GM12865 (cell line): ENCODE measurements at regions not wholly inside any gene's neighbourhood (a gene's known extent, or its start where the extent isn't known, plus 50 kb on each side); places are given as distances from the start of the nearest gene placed in this dataset.

ENCODE experiments used
- DNase-seq: peaks from one replicate; pipeline ENCODE4 v3.0.0; 2010; ENCODE audit warnings: low read depth
- H3K4me3 ChIP-seq: 2 replicates; pipeline ENCODE4 v1.5.1; 2011; ENCODE audit warnings: mild to moderate bottlenecking, low read depth, low read length, control low read depth
- TF ChIP-seq, protein P1 (sequence below): IDR thresholded peaks from 2 replicates; pipeline ENCODE4 v1.5.1; 2011; ENCODE audit warnings: low read length, control low read depth, low read depth, inconsistent platforms; ENCODE audit not compliant: insufficient read depth; ENCODE audit errors: missing control alignments

DNA sequence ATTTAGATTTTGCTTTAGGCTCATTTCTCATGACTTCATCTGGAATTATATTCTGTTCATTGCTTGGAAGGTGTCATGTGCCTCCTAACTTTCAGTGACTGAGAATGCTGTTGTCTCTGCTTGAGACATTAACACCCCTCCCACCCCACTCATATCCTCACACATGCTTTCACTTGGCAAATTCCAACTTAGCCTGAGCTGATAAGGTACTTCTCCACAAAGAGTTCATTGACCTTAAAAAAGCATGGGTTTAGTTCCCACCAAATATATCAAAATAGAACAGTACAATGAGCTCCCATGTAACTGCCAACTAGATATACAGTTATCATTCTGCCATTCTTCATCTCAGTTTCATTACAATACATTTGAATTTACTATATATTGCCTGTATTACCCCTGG lies 576.5 kb upstream of the ADGRL2 start:
- no peak for DNase-seq
- TF ChIP-seq, protein P1, sequence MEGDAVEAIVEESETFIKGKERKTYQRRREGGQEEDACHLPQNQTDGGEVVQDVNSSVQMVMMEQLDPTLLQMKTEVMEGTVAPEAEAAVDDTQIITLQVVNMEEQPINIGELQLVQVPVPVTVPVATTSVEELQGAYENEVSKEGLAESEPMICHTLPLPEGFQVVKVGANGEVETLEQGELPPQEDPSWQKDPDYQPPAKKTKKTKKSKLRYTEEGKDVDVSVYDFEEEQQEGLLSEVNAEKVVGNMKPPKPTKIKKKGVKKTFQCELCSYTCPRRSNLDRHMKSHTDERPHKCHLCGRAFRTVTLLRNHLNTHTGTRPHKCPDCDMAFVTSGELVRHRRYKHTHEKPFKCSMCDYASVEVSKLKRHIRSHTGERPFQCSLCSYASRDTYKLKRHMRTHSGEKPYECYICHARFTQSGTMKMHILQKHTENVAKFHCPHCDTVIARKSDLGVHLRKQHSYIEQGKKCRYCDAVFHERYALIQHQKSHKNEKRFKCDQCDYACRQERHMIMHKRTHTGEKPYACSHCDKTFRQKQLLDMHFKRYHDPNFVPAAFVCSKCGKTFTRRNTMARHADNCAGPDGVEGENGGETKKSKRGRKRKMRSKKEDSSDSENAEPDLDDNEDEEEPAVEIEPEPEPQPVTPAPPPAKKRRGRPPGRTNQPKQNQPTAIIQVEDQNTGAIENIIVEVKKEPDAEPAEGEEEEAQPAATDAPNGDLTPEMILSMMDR = no peak
- no peak overlapping the region for H3K4me3 ChIP-seq

DNA sequence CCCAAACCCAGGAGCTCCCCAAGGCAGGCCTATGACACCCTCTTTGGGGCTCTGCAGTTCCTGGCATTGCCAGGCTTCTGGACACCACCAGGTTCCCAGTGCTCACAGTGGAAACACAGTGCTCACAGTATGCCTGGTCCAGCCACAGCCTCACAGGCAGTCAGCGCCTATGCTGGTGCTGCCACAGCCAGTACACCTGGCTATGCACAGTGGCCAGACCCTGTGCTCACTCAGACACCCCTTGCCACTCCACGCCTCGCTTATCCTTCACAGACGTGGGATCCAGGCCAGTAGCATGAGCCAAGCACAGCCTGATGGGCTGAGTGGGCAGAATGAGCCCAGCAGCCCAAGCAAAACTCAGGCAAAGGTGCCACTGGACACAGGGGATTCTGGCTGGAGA lies 579.2 kb upstream of the ADGRL2 start:
- TF ChIP-seq, protein P1 = no peak
- H3K4me3 ChIP-seq = no peak overlapping the region
- DNase-seq = no peak

DNA sequence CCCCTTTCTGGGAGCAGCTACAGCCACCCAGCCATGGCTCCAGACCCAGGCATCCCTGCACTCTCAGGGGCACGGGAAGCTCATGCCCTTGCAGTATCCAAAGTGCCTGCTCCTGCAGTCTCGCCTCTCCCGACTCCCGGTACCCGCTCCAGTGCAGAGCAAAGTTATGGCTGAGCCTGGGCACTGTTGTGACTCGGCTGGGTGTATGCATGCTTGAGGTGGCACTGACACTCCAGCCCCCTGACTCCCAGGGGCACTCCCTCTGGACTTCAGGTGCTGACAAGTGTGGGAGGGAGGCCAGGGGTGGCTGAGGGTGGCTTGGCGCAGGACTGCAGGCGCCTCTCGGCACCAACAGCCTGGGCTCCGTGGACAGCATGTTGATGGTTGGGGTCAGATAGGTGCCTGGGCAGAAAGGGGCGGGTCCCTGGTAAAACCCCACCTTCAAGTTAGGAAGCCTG lies 580.1 kb upstream of the ADGRL2 start:
- no peak overlapping the region for H3K4me3 ChIP-seq
- TF ChIP-seq, protein P1 = no peak
- DNase-seq = no peak

DNA sequence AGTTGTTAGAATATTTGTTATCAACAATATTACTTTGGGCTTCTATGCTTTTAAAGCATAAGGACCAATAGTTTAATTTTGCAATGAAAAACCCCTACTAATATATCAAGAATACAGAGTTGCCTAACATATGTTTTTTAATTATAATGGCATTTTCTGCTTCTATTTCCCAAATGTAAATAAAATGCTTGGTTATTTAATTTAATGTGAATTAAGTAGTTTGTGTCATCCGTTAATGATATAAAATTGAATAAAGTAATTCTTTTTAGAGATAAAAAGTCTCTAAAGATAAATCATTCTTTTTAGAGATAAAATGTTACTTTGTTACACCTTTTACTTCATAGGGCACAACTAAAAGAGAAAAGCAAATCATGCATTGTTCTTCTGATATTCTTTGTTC lies 583.7 kb upstream of the ADGRL2 start:
- TF ChIP-seq, protein P1 = no peak
- no peak for DNase-seq
- H3K4me3 ChIP-seq = no peak overlapping the region

DNA sequence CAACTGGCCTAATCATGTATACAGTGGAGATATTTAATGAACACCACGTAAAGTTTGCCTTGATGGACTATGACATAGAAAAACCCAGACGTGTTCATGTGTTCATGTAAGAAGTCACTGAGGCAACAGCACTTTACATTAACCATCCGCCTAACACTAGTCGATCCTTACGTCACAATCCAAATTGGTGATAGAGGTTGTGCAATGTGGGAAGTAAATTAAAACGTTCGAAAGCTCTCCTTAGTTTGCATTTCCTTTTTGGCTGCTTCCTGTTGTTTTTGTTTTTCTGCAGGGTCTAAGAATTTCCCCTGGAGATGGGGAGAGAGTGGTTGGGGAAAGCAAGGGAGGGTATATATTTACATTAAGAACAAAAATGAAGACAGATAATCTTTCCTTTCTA lies 587.5 kb upstream of the ADGRL2 start:
- H3K4me3 ChIP-seq = no peak overlapping the region
- TF ChIP-seq, protein P1 = no peak
- DNase-seq = no peak

DNA sequence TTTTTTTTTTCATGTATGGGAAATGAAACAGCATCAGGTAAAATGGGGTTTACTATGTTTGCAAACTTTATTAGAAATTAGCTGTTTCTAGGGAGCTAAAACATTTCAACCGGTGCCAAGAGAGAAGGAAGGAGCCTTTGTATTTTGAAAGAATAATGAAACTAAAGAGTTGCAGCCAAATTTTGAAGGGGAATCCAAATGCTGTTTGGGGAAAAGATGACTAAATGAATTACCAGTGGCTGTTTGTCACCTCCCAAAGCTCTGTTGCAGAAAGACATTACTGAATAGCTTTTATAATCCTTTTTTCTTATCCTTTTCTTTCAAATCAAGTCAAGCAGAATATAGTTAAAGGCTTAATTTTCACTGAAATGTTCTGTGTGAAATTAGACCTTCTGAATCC lies 591.3 kb upstream of the ADGRL2 start:
- TF ChIP-seq, protein P1 = no peak
- H3K4me3 ChIP-seq = no peak overlapping the region
- DNase-seq = no peak

DNA sequence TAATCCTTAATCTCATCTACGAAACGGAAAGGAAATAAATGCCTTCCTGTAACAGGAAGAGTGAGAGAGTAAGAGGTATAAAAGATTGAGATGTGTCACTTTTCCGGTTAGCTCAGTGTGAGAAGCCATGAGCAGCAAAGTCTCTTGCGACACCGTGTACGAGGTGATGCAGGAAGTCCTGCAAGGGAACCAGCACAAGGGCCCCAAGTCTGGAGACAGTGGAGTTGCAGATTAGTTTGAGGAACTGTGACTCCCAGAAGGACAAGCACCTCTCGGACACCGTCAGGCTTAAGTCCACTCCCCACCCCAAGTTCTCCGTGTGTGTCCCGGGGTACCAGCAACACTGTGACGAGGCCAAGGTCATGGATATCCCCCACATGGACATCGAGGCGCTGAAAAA lies 592.3 kb upstream of the ADGRL2 start:
- no peak overlapping the region for H3K4me3 ChIP-seq
- TF ChIP-seq, protein P1 = no peak
- no peak for DNase-seq
